Suprapubic skin (tissue), 4 donors: ENCODE measurements at regions not wholly inside any gene's neighbourhood (a gene's known extent, or its start where the extent isn't known, plus 50 kb on each side); places are given as distances from the start of the nearest gene placed in this dataset.

Experiments
- DNase-seq, 2 donors: peaks; one replicate each; pipeline ENCODE4 v3.0.0-alpha.2; 2019; ENCODE audit warnings: low spot score in 2 of 2
- H3K27ac ChIP-seq: fragments of 200-600 bp; sonication (generic); one replicate; pipeline ENCODE4 v1.5.1; 2019
- H3K27me3 ChIP-seq: fragments of 200-600 bp; sonication (generic); one replicate; pipeline ENCODE4 v1.5.1; 2019
- H3K36me3 ChIP-seq: fragments of 200-600 bp; sonication (generic); one replicate; pipeline ENCODE4 v1.5.1; 2019
- H3K4me1 ChIP-seq: fragments of 200-600 bp; sonication (generic); one replicate; pipeline ENCODE4 v1.5.1; 2019
- H3K4me3 ChIP-seq: fragments of 200-600 bp; sonication (generic); one replicate; pipeline ENCODE4 v1.5.1; 2019; ENCODE audit warnings: mild to moderate bottlenecking
- H3K9me3 ChIP-seq: fragments of 200-600 bp; sonication (generic); one replicate; pipeline ENCODE4 v1.5.1; 2019
- CTCF ChIP-seq, 2 donors: fragments of 200-600 bp in 1 of 2; fragments of 450-650 bp in 1 of 2; sonication (generic) in 1 of 2; IDR thresholded peaks; one replicate each; pipeline ENCODE4 v1.5.1; 2016 to 2019; ENCODE audit warnings: antibody characterized with exemption in 2 of 2, mild to moderate bottlenecking in 1 of 2, moderate library complexity in 1 of 2
- EP300 ChIP-seq: sonication (generic); formaldehyde crosslinking; IDR thresholded peaks from one replicate; pipeline ENCODE4 v1.6.1; 2017; ENCODE audit warnings: antibody characterized with exemption
- POLR2A ChIP-seq, 2 donors: fragments of 450-650 bp; IDR thresholded peaks; one replicate each; pipeline ENCODE4 v1.6.1; 2017; ENCODE audit warnings: antibody characterized with exemption in 2 of 2, mild to moderate bottlenecking in 2 of 2, moderate library complexity in 2 of 2
- POLR2AphosphoS5 ChIP-seq, 3 donors: sonication (generic); formaldehyde crosslinking; IDR thresholded peaks; one replicate each; pipeline ENCODE4 v1.6.1; 2017; ENCODE audit warnings: antibody characterized with exemption in 3 of 3
- WGBS: methylation state at CpG from one replicate; pipeline ENCODE4 v1.1.5; 2018; 5-methylcytosine and 5-hydroxymethylcytosine counted together

- H3K4me3 ChIP-seq = no peak overlapping the region
- H3K27me3 ChIP-seq = no peaks in the 10 kb centered on the region
- no peak for DNase-seq
- no peaks in the 10 kb centered on the region for H3K9me3 ChIP-seq
- H3K4me1 ChIP-seq = peaks cover 3% of the 10 kb centered on the region
- WGBS = 85% methylated on average over 6 of the region's 6 CpGs
- H3K27ac ChIP-seq = no peak overlapping the region
- no peaks in the 10 kb centered on the region for H3K36me3 ChIP-seq
- TF ChIP-seq POLR2AphosphoS5 (IDR thresholded peaks at IDR 0.05) (no peak), EP300 (no peak), POLR2A (IDR thresholded peaks at IDR 0.05) (no peak), CTCF (IDR thresholded peaks at IDR 0.05) (no peak)
Observed at GRCh38 chr17:13407381-13407780, 194.3 kb downstream of the HS3ST3A1 start.

DNA sequence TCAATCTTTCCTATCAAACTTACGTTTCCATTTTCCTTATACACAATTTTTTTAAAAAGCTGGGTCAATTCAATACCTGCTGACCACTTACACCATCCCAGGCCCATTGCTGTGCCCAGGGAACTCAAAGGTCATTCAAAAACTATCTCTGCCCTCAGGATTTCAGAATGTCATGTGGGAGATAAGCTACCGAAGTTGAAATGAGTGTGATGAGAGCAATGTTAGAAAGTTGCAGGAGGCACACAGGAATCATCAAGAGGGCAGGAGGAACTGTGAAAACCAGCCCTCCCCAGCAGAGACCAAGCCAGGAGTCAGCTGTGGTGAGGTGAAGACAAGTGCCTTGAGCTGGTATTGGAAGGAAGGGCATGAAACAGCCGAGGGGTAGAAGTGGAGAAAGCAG lies 195.9 kb downstream of the HS3ST3A1 start:
- H3K36me3 ChIP-seq = no peaks in the 10 kb centered on the region
- H3K27ac ChIP-seq = no peak overlapping the region
- no peak for TF ChIP-seq POLR2A (IDR thresholded peaks at IDR 0.05)
- TF ChIP-seq EP300 = no peak
- no peak for TF ChIP-seq POLR2AphosphoS5 (IDR thresholded peaks at IDR 0.05)
- no peak for TF ChIP-seq CTCF (IDR thresholded peaks at IDR 0.05)
- H3K9me3 ChIP-seq = no peaks in the 10 kb centered on the region
- no peaks in the 10 kb centered on the region for H3K27me3 ChIP-seq
- H3K4me1 ChIP-seq = no peaks in the 10 kb centered on the region
- no peak overlapping the region for H3K4me3 ChIP-seq
- DNase-seq = no peak
- WGBS = 52% methylated on average over 3 of the region's 3 CpGs

- Histone ChIP-seq H3K9me3 (no peaks in the 10 kb centered on the region), H3K4me1 (no peaks in the 10 kb centered on the region), H3K4me3 (no peak overlapping the region), H3K36me3 (no peaks in the 10 kb centered on the region), H3K27me3 (no peaks in the 10 kb centered on the region), H3K27ac (no peak overlapping the region)
- no peak for DNase-seq
- TF ChIP-seq EP300 (no peak), POLR2AphosphoS5 (IDR thresholded peaks at IDR 0.05) (no peak), CTCF (IDR thresholded peaks at IDR 0.05) (no peak), POLR2A (IDR thresholded peaks at IDR 0.05) (no peak)
- WGBS = 89% methylated on average over 1 of the region's 1 CpG
Observed at GRCh38 chr17:13405080-13405479, 196.6 kb downstream of the HS3ST3A1 start.

DNA sequence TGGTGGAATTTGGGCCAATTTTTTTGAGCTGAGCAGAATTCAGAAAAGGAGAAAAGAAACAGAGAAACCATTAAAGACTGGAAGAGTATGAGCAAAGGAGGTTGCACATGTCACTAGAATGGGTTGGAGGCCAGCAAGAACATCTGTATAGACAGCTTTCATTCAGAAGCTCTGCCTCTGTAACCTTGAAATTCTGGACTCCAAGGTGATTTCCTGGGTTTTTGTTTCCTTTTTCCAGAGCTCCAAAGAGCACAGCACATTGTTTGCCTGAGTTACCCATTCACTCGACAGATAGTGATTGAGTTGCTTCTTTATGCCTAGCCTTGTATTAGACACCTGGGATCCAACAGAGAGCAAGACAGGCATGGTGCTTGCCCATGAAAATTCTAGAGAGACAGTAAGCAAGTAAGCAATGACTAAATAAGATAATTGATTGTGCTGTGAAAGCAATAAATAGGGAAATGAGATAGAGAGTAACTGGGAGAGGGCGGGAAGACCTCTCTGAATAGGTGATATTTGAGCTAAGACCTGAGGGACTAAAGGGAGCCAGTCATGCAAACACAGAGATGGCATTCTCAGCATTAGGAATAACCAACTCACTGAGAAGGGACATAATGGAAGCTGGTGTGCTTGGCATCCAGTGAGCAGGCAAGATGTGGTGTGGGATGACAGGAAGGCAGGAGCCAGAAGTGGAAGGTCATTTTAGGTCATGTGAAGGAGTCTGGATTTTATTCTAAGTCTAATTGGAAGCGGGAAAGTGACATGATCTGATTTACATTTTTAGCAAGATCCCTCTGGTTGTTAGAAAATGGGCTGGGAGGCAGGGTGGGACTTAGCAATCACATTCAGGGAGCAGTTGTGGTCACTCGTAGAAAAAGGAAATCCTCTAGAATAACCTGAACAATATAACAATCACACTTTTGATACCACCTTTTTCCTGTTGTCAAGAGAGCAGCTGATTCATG lies 197.5 kb downstream of the HS3ST3A1 start:
- H3K4me1 ChIP-seq = no peaks in the 10 kb centered on the region
- TF ChIP-seq POLR2A (IDR thresholded peaks at IDR 0.05) (no peak), POLR2AphosphoS5 (IDR thresholded peaks at IDR 0.05) (no peak)
- H3K27ac ChIP-seq = no peak overlapping the region
- no peak overlapping the region for H3K4me3 ChIP-seq
- WGBS = 61% methylated on average over 4 of the region's 4 CpGs
- H3K27me3 ChIP-seq = no peaks in the 10 kb centered on the region
- no peaks in the 10 kb centered on the region for H3K9me3 ChIP-seq
- H3K36me3 ChIP-seq = no peaks in the 10 kb centered on the region
- DNase-seq = no peak

- WGBS = 76% methylated on average over 2 of the region's 2 CpGs
- Histone ChIP-seq H3K36me3 (no peaks in the 10 kb centered on the region), H3K27me3 (no peaks in the 10 kb centered on the region), H3K9me3 (no peaks in the 10 kb centered on the region), H3K4me3 (no peak overlapping the region), H3K27ac (no peak overlapping the region), H3K4me1 (peaks cover 7% of the 10 kb centered on the region)
- DNase-seq = no peak
- TF ChIP-seq POLR2AphosphoS5 (IDR thresholded peaks at IDR 0.05) = no peak
- no peak for TF ChIP-seq CTCF (IDR thresholded peaks at IDR 0.05)
- TF ChIP-seq EP300 = no peak
- TF ChIP-seq POLR2A (IDR thresholded peaks at IDR 0.05) = no peak
Observed at GRCh38 chr17:13400491-13400890, 201.2 kb downstream of the HS3ST3A1 start.
